WTC11 (cell line): ENCODE measurements at regions not wholly inside any gene's neighbourhood (a gene's known extent, or its start where the extent isn't known, plus 50 kb on each side); places are given as distances from the start of the nearest gene placed in this dataset.

ENCODE experiments used
- ATAC-seq: fragments of 200-7000 bp; cut with Tn5 transposase; 2 replicates; pipeline ENCODE4 v1.10.0; 2021; ENCODE audit warnings: mild to moderate bottlenecking, moderate library complexity
- CTCF ChIA-PET: fragments of 300-600 bp; sonication (Branson Sonifier 250); formaldehyde crosslinking; loops from one replicate; lab custom pipeline; 2021; ENCODE audit warnings: antibody characterized with exemption; lab: Charles Lee
- POLR2A ChIA-PET: fragments of 350-600 bp; sonication (Branson Sonifier 250); formaldehyde crosslinking; loops from one replicate; lab custom pipeline; 2021; ENCODE audit warnings: antibody characterized with exemption; lab: Charles Lee
- DNase-seq: peaks from one replicate; pipeline ENCODE4 v3.0.0; 2021; ENCODE audit warnings: low spot score
- H3K27ac Mint-ChIP-seq: 2 replicates; pipeline ENCODE4 v1.8.0; 2021; ENCODE audit warnings: mixed read lengths
- H3K27me3 Mint-ChIP-seq: 2 replicates; pipeline ENCODE4 v1.8.0; 2021; ENCODE audit warnings: low read depth, mild to moderate bottlenecking, moderate library complexity, mixed read lengths
- H3K36me3 Mint-ChIP-seq: 2 replicates; pipeline ENCODE4 v1.8.0; 2021; ENCODE audit warnings: mixed read lengths
- H3K4me1 Mint-ChIP-seq: 2 replicates; pipeline ENCODE4 v1.8.0; 2022; ENCODE audit warnings: mixed read lengths
- H3K4me3 Mint-ChIP-seq: 2 replicates; pipeline ENCODE4 v1.8.0; 2021; ENCODE audit warnings: mild to moderate bottlenecking, moderate library complexity, mixed read lengths
- H3K9me3 Mint-ChIP-seq: 2 replicates; pipeline ENCODE4 v1.8.0; 2021; ENCODE audit warnings: mixed read lengths
- FOXJ3 ChIP-seq: sonication (generic); formaldehyde crosslinking; IDR thresholded peaks from 2 replicates; pipeline ENCODE4 v1.9.0; 2021; ENCODE audit warnings: missing genetic modification reagents, mild to moderate bottlenecking, borderline replicate concordance
- IRF2 ChIP-seq: sonication (generic); formaldehyde crosslinking; IDR thresholded peaks from 2 replicates; pipeline ENCODE4 v1.8.0; 2022; ENCODE audit warnings: low read depth, missing genetic modification reagents, borderline replicate concordance
- NR1H2 ChIP-seq: sonication (generic); formaldehyde crosslinking; IDR thresholded peaks from 2 replicates; pipeline ENCODE4 v1.9.0; 2021; ENCODE audit warnings: mild to moderate bottlenecking, moderate library complexity, missing genetic modification reagents
- PRRX2 ChIP-seq: fragments of 250-450 bp; sonication (Bioruptor Pico); IDR thresholded peaks from 2 replicates; pipeline ENCODE4 v1.8.0; 2021; ENCODE audit warnings: mild to moderate bottlenecking
- SMAD4 ChIP-seq: sonication (generic); formaldehyde crosslinking; IDR thresholded peaks from 2 replicates; pipeline ENCODE4 v1.8.0; 2022; ENCODE audit warnings: mild to moderate bottlenecking, missing genetic modification reagents
- SOX15 ChIP-seq: fragments of 250-450 bp; sonication (Bioruptor Pico); IDR thresholded peaks from 2 replicates; pipeline ENCODE4 v1.9.0; 2021; ENCODE audit warnings: mild to moderate bottlenecking
- SP1 ChIP-seq: sonication (generic); formaldehyde crosslinking; conservative IDR thresholded peaks from 2 replicates; pipeline ENCODE4 v1.8.1; 2022; ENCODE audit warnings: missing genetic modification reagents
- TCF7 ChIP-seq: sonication (generic); formaldehyde crosslinking; IDR thresholded peaks from 2 replicates; pipeline ENCODE4 v1.8.0; 2022; ENCODE audit warnings: mild to moderate bottlenecking, low read depth, missing genetic modification reagents, moderate library complexity
- TEAD4 ChIP-seq: sonication (generic); formaldehyde crosslinking; IDR thresholded peaks from 2 replicates; pipeline ENCODE4 v1.8.0; 2022; ENCODE audit warnings: mild to moderate bottlenecking, missing genetic modification reagents
- ZNF121 ChIP-seq: sonication (generic); formaldehyde crosslinking; IDR thresholded peaks from 2 replicates; pipeline ENCODE4 v1.8.0; 2023; ENCODE audit warnings: missing genetic modification reagents
- ZNF671 ChIP-seq: fragments of 250-450 bp; sonication (Bioruptor Pico); IDR thresholded peaks from 2 replicates; pipeline ENCODE4 v1.8.0; 2021; ENCODE audit warnings: mild to moderate bottlenecking
- TF ChIP-seq, protein P1 (sequence below): sonication (generic); formaldehyde crosslinking; IDR thresholded peaks from 2 replicates; pipeline ENCODE4 v1.8.1; 2023; ENCODE audit warnings: mild to moderate bottlenecking, missing genetic modification reagents, borderline replicate concordance
- TF ChIP-seq, protein P2 (sequence below): sonication (generic); formaldehyde crosslinking; IDR thresholded peaks from 2 replicates; pipeline ENCODE4 v1.8.1; 2022; ENCODE audit warnings: low read depth, mild to moderate bottlenecking, moderate library complexity, missing genetic modification reagents, borderline replicate concordance
- TF ChIP-seq, protein P3 (sequence below): fragments of 250-450 bp; sonication (Bioruptor Pico); IDR thresholded peaks from 2 replicates; pipeline ENCODE4 v1.8.0; 2021; ENCODE audit warnings: mild to moderate bottlenecking
- TF ChIP-seq, protein P4 (sequence below): sonication (generic); formaldehyde crosslinking; IDR thresholded peaks from 2 replicates; pipeline ENCODE4 v1.8.1; 2023; ENCODE audit warnings: mild to moderate bottlenecking, moderate library complexity, missing genetic modification reagents
- TF ChIP-seq, protein P5 (sequence below): sonication (generic); formaldehyde crosslinking; IDR thresholded peaks from 2 replicates; pipeline ENCODE4 v1.8.0; 2023; ENCODE audit warnings: missing genetic modification reagents, mild to moderate bottlenecking, borderline replicate concordance
- TF ChIP-seq, protein P6 (sequence below): fragments of 250-450 bp; sonication (Bioruptor Pico); IDR thresholded peaks from 2 replicates; pipeline ENCODE4 v1.9.0; 2021; ENCODE audit warnings: mild to moderate bottlenecking

DNA sequence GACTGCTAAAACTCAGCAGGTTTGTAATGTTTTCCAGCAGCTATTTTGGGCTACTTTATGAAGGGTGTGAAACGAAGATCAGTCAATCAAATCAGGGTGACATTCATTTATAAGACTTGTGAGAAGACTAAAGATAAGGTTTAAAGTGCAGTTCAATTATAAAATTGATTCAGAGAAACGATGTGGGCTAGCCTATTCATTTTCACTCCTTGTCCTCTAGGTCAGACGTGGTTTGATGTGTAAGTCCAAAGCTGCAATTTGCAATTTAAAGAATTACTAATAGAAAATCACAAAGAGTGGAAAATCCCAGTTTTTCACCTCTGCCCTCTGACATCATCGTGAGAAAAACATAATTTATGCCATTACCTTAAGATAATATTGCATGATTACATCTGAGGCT, 243.5 kb upstream of the NOVA1 start:
- no peaks in the 10 kb centered on the region for H3K36me3 Mint-ChIP-seq
- TF ChIP-seq, protein P1, sequence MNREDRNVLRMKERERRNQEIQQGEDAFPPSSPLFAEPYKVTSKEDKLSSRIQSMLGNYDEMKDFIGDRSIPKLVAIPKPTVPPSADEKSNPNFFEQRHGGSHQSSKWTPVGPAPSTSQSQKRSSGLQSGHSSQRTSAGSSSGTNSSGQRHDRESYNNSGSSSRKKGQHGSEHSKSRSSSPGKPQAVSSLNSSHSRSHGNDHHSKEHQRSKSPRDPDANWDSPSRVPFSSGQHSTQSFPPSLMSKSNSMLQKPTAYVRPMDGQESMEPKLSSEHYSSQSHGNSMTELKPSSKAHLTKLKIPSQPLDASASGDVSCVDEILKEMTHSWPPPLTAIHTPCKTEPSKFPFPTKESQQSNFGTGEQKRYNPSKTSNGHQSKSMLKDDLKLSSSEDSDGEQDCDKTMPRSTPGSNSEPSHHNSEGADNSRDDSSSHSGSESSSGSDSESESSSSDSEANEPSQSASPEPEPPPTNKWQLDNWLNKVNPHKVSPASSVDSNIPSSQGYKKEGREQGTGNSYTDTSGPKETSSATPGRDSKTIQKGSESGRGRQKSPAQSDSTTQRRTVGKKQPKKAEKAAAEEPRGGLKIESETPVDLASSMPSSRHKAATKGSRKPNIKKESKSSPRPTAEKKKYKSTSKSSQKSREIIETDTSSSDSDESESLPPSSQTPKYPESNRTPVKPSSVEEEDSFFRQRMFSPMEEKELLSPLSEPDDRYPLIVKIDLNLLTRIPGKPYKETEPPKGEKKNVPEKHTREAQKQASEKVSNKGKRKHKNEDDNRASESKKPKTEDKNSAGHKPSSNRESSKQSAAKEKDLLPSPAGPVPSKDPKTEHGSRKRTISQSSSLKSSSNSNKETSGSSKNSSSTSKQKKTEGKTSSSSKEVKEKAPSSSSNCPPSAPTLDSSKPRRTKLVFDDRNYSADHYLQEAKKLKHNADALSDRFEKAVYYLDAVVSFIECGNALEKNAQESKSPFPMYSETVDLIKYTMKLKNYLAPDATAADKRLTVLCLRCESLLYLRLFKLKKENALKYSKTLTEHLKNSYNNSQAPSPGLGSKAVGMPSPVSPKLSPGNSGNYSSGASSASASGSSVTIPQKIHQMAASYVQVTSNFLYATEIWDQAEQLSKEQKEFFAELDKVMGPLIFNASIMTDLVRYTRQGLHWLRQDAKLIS (CRISPR knock-in tag) = no peak
- TF ChIP-seq SP1 (no peak), SOX15 (CRISPR knock-in tag) (no peak), SMAD4 (CRISPR knock-in tag) (no peak), PRRX2 (CRISPR knock-in tag) (no peak), ZNF671 (CRISPR knock-in tag) (no peak), TEAD4 (no peak)
- TF ChIP-seq, protein P2, sequence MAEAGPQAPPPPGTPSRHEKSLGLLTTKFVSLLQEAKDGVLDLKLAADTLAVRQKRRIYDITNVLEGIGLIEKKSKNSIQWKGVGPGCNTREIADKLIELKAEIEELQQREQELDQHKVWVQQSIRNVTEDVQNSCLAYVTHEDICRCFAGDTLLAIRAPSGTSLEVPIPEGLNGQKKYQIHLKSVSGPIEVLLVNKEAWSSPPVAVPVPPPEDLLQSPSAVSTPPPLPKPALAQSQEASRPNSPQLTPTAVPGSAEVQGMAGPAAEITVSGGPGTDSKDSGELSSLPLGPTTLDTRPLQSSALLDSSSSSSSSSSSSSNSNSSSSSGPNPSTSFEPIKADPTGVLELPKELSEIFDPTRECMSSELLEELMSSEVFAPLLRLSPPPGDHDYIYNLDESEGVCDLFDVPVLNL (CRISPR knock-in tag) = no peak
- H3K27ac Mint-ChIP-seq = no peak overlapping the region
- H3K27me3 Mint-ChIP-seq = no peaks in the 10 kb centered on the region
- ChIA-PET POLR2A (no interaction called here), CTCF (no interaction called here)
- no peak overlapping the region for H3K4me3 Mint-ChIP-seq
- H3K9me3 Mint-ChIP-seq = no peaks in the 10 kb centered on the region
- H3K4me1 Mint-ChIP-seq = peaks cover 14% of the 10 kb centered on the region
- ATAC-seq = no peak
- no peak for DNase-seq

DNA sequence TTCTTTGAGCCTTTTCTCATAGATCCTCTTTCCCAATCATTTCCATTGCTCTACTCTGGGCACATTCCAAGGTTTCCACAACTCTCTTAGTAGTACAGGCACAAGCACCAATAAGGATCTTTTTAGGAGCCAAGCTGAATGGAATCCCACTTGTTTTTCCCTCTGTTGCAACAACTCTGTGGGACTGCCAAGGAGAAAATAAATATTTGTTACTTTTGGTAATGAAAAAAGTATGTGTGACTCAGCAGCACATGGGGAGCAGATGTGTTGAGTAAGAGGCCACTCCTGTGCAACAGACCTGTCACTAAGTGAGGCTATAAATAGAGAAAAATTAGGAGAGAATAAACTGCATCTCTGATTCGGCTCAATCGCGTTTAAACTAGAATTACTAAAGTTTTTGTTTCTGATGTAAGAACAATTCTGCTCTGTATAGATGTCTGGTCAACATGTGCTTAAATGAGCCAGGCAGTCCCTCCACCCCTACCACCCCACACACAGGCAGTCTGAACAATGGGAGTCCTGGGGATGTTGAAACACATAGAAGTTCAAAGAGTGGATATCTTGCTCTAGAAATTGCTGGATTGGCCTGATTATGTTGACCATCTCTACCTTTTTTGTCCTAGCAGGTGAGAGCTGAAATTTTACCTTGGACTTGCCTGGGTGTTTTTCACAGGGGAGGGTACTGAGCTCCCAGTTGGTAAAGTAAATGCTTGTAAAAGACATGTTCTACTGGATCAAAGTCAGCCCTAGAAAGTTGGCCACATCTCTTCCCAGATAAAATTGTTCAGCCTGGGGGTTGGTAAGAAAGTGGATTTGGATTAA, 244.3 kb upstream of the NOVA1 start:
- Mint-ChIP-seq H3K27ac (no peak overlapping the region), H3K27me3 (no peaks in the 10 kb centered on the region), H3K36me3 (no peaks in the 10 kb centered on the region)
- ChIA-PET POLR2A (no interaction called here), CTCF (no interaction called here)
- TF ChIP-seq, protein P3, sequence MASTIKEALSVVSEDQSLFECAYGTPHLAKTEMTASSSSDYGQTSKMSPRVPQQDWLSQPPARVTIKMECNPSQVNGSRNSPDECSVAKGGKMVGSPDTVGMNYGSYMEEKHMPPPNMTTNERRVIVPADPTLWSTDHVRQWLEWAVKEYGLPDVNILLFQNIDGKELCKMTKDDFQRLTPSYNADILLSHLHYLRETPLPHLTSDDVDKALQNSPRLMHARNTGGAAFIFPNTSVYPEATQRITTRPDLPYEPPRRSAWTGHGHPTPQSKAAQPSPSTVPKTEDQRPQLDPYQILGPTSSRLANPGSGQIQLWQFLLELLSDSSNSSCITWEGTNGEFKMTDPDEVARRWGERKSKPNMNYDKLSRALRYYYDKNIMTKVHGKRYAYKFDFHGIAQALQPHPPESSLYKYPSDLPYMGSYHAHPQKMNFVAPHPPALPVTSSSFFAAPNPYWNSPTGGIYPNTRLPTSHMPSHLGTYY (CRISPR knock-in tag) = no peak
- TF ChIP-seq, protein P4, sequence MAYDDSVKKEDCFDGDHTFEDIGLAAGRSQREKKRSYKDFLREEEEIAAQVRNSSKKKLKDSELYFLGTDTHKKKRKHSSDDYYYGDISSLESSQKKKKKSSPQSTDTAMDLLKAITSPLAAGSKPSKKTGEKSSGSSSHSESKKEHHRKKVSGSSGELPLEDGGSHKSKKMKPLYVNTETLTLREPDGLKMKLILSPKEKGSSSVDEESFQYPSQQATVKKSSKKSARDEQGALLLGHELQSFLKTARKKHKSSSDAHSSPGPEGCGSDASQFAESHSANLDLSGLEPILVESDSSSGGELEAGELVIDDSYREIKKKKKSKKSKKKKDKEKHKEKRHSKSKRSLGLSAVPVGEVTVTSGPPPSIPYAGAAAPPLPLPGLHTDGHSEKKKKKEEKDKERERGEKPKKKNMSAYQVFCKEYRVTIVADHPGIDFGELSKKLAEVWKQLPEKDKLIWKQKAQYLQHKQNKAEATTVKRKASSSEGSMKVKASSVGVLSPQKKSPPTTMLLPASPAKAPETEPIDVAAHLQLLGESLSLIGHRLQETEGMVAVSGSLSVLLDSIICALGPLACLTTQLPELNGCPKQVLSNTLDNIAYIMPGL = no peak
- TF ChIP-seq ZNF121 (CRISPR knock-in tag) (no peak), IRF2 (no peak), NR1H2 (no peak), FOXJ3 (CRISPR knock-in tag) (no peak), TCF7 (CRISPR knock-in tag) (no peak)
- TF ChIP-seq, protein P5, sequence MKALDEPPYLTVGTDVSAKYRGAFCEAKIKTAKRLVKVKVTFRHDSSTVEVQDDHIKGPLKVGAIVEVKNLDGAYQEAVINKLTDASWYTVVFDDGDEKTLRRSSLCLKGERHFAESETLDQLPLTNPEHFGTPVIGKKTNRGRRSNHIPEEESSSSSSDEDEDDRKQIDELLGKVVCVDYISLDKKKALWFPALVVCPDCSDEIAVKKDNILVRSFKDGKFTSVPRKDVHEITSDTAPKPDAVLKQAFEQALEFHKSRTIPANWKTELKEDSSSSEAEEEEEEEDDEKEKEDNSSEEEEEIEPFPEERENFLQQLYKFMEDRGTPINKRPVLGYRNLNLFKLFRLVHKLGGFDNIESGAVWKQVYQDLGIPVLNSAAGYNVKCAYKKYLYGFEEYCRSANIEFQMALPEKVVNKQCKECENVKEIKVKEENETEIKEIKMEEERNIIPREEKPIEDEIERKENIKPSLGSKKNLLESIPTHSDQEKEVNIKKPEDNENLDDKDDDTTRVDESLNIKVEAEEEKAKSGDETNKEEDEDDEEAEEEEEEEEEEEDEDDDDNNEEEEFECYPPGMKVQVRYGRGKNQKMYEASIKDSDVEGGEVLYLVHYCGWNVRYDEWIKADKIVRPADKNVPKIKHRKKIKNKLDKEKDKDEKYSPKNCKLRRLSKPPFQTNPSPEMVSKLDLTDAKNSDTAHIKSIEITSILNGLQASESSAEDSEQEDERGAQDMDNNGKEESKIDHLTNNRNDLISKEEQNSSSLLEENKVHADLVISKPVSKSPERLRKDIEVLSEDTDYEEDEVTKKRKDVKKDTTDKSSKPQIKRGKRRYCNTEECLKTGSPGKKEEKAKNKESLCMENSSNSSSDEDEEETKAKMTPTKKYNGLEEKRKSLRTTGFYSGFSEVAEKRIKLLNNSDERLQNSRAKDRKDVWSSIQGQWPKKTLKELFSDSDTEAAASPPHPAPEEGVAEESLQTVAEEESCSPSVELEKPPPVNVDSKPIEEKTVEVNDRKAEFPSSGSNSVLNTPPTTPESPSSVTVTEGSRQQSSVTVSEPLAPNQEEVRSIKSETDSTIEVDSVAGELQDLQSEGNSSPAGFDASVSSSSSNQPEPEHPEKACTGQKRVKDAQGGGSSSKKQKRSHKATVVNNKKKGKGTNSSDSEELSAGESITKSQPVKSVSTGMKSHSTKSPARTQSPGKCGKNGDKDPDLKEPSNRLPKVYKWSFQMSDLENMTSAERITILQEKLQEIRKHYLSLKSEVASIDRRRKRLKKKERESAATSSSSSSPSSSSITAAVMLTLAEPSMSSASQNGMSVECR (CRISPR knock-in tag) = no peak
- TF ChIP-seq, protein P6, sequence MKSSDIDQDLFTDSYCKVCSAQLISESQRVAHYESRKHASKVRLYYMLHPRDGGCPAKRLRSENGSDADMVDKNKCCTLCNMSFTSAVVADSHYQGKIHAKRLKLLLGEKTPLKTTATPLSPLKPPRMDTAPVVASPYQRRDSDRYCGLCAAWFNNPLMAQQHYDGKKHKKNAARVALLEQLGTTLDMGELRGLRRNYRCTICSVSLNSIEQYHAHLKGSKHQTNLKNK (CRISPR knock-in tag) = no peak
- TF ChIP-seq, all 79 proteins: peak for 0
- Mint-ChIP-seq H3K4me1 (peaks cover 14% of the 10 kb centered on the region), H3K9me3 (no peaks in the 10 kb centered on the region), H3K4me3 (no peak overlapping the region)
- ATAC-seq (no peak), DNase-seq (no peak)
